ENCODE measurements at regions not wholly inside any gene's neighbourhood (a gene's known extent, or its start where the extent isn't known, plus 50 kb on each side); places are given as distances from the start of the nearest gene placed in this dataset.

DNA sequence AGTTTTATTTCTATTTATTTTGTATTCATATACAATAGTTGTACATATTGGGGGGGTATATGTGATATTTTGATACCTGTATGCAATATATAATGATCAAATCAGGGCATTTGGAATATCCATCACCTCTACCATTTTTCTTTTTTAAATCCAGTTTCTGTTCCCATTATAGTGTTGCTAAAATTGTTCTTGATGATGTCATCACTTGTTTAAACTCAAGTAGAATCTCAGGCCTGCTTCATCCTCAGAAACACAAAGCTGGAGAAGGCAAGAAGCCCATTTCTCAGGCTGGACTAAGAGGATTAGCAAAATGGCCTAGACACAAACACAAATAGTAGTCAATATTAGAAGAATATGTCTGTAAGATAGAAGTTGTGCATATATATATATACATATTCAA lies 747.1 kb upstream of the ACVR2A start:
- TF ChIP-seq, protein P1, sequence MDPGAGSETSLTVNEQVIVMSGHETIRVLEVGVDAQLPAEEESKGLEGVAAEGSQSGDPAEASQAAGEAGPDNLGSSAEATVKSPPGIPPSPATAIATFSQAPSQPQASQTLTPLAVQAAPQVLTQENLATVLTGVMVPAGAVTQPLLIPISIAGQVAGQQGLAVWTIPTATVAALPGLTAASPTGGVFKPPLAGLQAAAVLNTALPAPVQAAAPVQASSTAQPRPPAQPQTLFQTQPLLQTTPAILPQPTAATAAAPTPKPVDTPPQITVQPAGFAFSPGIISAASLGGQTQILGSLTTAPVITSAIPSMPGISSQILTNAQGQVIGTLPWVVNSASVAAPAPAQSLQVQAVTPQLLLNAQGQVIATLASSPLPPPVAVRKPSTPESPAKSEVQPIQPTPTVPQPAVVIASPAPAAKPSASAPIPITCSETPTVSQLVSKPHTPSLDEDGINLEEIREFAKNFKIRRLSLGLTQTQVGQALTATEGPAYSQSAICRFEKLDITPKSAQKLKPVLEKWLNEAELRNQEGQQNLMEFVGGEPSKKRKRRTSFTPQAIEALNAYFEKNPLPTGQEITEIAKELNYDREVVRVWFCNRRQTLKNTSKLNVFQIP (CRISPR knock-in tag; IDR thresholded peaks at IDR 0.05; ENCODE audit: borderline replicate concordance, low read depth) = no peak
- ATAC-seq = no peak

DNA sequence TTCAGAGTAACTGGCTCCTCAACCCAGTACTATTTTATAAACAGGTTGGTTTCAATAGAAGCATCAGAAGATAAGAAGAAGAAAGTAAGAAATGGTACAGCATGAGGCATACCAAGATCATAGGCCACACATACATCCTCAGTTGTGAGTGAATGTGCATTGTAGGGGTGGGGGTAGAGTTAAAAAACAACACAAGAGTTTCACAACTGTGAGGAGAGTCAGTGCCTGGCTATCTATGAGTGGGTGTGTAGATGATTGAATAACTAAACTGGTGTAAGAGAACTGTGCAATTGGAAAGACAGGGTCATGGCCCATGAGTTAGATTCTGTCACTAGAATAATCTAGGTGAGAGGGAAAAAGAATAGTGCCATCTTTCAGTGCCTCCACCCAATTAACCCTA lies 748.2 kb upstream of the ACVR2A start:
- TF ChIP-seq, protein P2, sequence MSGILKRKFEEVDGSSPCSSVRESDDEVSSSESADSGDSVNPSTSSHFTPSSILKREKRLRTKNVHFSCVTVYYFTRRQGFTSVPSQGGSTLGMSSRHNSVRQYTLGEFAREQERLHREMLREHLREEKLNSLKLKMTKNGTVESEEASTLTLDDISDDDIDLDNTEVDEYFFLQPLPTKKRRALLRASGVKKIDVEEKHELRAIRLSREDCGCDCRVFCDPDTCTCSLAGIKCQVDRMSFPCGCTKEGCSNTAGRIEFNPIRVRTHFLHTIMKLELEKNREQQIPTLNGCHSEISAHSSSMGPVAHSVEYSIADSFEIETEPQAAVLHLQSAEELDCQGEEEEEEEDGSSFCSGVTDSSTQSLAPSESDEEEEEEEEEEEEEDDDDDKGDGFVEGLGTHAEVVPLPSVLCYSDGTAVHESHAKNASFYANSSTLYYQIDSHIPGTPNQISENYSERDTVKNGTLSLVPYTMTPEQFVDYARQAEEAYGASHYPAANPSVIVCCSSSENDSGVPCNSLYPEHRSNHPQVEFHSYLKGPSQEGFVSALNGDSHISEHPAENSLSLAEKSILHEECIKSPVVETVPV (CRISPR knock-in tag; IDR thresholded peaks at IDR 0.05) = no peak
- TF ChIP-seq GLIS3 (CRISPR knock-in tag; IDR thresholded peaks at IDR 0.05) (no peak), ISL1 (CRISPR knock-in tag; IDR thresholded peaks at IDR 0.05) (no peak)
- TF ChIP-seq, protein P3, sequence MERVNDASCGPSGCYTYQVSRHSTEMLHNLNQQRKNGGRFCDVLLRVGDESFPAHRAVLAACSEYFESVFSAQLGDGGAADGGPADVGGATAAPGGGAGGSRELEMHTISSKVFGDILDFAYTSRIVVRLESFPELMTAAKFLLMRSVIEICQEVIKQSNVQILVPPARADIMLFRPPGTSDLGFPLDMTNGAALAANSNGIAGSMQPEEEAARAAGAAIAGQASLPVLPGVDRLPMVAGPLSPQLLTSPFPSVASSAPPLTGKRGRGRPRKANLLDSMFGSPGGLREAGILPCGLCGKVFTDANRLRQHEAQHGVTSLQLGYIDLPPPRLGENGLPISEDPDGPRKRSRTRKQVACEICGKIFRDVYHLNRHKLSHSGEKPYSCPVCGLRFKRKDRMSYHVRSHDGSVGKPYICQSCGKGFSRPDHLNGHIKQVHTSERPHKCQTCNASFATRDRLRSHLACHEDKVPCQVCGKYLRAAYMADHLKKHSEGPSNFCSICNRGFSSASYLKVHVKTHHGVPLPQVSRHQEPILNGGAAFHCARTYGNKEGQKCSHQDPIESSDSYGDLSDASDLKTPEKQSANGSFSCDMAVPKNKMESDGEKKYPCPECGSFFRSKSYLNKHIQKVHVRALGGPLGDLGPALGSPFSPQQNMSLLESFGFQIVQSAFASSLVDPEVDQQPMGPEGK (CRISPR knock-in tag; IDR thresholded peaks at IDR 0.05; ENCODE audit: borderline replicate concordance) = no peak
- no peak for ATAC-seq

DNA sequence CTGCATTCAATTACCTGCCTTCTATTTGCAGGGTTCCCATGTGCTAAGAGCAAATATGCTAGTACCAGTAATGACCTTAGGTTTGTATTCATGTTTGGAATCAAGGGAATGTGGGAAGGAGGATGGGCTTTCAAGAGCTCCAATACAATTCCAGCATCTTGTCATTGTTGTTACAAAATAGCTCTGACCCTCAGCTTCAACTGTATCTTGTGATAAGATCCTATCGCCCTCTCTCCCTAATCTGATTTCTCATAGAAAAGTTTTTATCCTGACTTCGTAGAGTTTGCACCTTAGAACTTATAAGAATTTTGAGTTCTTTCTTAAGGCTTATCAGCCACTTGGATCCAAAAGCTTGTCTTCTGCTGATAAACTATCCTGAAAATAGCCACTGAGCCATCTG lies 749.5 kb upstream of the ACVR2A start:
- no peak for TF ChIP-seq ZFP30 (CRISPR knock-in tag; IDR thresholded peaks at IDR 0.05)
- TF ChIP-seq ZNF8 (CRISPR knock-in tag; IDR thresholded peaks at IDR 0.05) = no peak
- TF ChIP-seq, protein P4, sequence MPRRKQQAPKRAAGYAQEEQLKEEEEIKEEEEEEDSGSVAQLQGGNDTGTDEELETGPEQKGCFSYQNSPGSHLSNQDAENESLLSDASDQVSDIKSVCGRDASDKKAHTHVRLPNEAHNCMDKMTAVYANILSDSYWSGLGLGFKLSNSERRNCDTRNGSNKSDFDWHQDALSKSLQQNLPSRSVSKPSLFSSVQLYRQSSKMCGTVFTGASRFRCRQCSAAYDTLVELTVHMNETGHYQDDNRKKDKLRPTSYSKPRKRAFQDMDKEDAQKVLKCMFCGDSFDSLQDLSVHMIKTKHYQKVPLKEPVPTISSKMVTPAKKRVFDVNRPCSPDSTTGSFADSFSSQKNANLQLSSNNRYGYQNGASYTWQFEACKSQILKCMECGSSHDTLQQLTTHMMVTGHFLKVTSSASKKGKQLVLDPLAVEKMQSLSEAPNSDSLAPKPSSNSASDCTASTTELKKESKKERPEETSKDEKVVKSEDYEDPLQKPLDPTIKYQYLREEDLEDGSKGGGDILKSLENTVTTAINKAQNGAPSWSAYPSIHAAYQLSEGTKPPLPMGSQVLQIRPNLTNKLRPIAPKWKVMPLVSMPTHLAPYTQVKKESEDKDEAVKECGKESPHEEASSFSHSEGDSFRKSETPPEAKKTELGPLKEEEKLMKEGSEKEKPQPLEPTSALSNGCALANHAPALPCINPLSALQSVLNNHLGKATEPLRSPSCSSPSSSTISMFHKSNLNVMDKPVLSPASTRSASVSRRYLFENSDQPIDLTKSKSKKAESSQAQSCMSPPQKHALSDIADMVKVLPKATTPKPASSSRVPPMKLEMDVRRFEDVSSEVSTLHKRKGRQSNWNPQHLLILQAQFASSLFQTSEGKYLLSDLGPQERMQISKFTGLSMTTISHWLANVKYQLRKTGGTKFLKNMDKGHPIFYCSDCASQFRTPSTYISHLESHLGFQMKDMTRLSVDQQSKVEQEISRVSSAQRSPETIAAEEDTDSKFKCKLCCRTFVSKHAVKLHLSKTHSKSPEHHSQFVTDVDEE (CRISPR knock-in tag; IDR thresholded peaks at IDR 0.05) = no peak
- TF ChIP-seq, protein P3 (CRISPR knock-in tag; IDR thresholded peaks at IDR 0.05; ENCODE audit: borderline replicate concordance) = no peak
- TF ChIP-seq, protein P5, sequence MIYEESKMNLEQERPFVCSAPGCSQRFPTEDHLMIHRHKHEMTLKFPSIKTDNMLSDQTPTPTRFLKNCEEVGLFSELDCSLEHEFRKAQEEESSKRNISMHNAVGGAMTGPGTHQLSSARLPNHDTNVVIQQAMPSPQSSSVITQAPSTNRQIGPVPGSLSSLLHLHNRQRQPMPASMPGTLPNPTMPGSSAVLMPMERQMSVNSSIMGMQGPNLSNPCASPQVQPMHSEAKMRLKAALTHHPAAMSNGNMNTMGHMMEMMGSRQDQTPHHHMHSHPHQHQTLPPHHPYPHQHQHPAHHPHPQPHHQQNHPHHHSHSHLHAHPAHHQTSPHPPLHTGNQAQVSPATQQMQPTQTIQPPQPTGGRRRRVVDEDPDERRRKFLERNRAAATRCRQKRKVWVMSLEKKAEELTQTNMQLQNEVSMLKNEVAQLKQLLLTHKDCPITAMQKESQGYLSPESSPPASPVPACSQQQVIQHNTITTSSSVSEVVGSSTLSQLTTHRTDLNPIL (CRISPR knock-in tag; IDR thresholded peaks at IDR 0.05; ENCODE audit: low read depth) = no peak
- no peak for TF ChIP-seq ESRRG (CRISPR knock-in tag; IDR thresholded peaks at IDR 0.05)
- TF ChIP-seq RARB (CRISPR knock-in tag; IDR thresholded peaks at IDR 0.05) = no peak
- TF ChIP-seq ISL1 (CRISPR knock-in tag; IDR thresholded peaks at IDR 0.05) = no peak
- no peak for ATAC-seq

DNA sequence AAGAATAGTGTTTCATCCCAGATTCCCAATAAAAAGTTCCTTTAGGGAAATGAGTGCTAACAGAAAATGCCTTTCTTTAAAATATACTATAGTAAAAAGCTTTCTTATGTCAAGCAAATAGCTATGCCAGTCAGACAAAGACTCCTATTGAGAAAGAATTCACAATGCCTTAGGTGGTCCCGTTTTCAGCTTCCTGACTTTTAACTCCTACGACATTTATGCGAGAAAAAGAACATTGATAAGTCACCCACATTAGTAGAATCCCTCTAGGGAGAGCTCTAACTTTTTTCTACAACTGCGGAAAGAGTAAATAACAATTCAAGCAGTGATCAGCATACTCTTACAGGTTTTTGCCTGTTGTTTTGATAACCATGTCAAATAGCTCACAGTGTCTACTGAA lies 750.8 kb upstream of the ACVR2A start:
- TF ChIP-seq ISL1 (CRISPR knock-in tag; IDR thresholded peaks at IDR 0.05) (no peak), OSR1 (CRISPR knock-in tag; IDR thresholded peaks at IDR 0.05) (no peak), ZC3H10 (CRISPR knock-in tag; IDR thresholded peaks at IDR 0.05) (no peak), ARNTL (CRISPR knock-in tag; IDR thresholded peaks at IDR 0.05; ENCODE audit: borderline replicate concordance, low read depth) (no peak), PPARA (CRISPR knock-in tag; IDR thresholded peaks at IDR 0.05; ENCODE audit: borderline replicate concordance) (no peak), GLIS3 (CRISPR knock-in tag; IDR thresholded peaks at IDR 0.05) (no peak), TCF4 (CRISPR knock-in tag; IDR thresholded peaks at IDR 0.05; ENCODE audit: borderline replicate concordance) (no peak), ESRRG (CRISPR knock-in tag; IDR thresholded peaks at IDR 0.05) (no peak), TOX (CRISPR knock-in tag; IDR thresholded peaks at IDR 0.05; ENCODE audit: borderline replicate concordance) (no peak), SNAI2 (CRISPR knock-in tag; IDR thresholded peaks at IDR 0.05) (no peak), ZNF8 (CRISPR knock-in tag; IDR thresholded peaks at IDR 0.05) (no peak), ZFP3 (CRISPR knock-in tag; IDR thresholded peaks at IDR 0.05) (no peak)
- TF ChIP-seq, protein P2 (CRISPR knock-in tag; IDR thresholded peaks at IDR 0.05) = no peak
- TF ChIP-seq, protein P5 (CRISPR knock-in tag; IDR thresholded peaks at IDR 0.05; ENCODE audit: low read depth) = no peak
- no peak for ATAC-seq
